Esophagus squamous epithelium (tissue), 5 donors: ENCODE measurements at regions not wholly inside any gene's neighbourhood (a gene's known extent, or its start where the extent isn't known, plus 50 kb on each side); places are given as distances from the start of the nearest gene placed in this dataset.

ENCODE experiments used
- DNase-seq: peaks from one replicate; lab custom pipeline; 2025; lab: John Stamatoyannopoulos, UW
- H3K27ac ChIP-seq, 4 donors: fragments of 200-600 bp; sonication (generic); one replicate each; pipeline ENCODE4 v1.5.1; 2016 to 2019; ENCODE audit warnings: mild to moderate bottlenecking in 1 of 4
- H3K27me3 ChIP-seq, 4 donors: fragments of 200-600 bp; sonication (generic); 1 replicate in 3 of 4; 2 replicates in 1 of 4; pipeline versions ENCODE4 v1.5.1 to v1.6.0; 2017 to 2021; ENCODE audit warnings: antibody characterized with exemption in 1 of 4
- H3K36me3 ChIP-seq, 3 donors: fragments of 200-600 bp; sonication (generic); one replicate each; pipeline ENCODE4 v1.5.1; 2016 to 2019
- H3K4me1 ChIP-seq, 3 donors: fragments of 200-600 bp; sonication (generic); one replicate each; pipeline ENCODE4 v1.5.1; 2017 to 2019
- H3K4me3 ChIP-seq, 4 donors: fragments of 200-600 bp; sonication (generic); 1 replicate in 3 of 4; 2 replicates in 1 of 4; pipeline ENCODE4 v1.5.1; 2016 to 2019; ENCODE audit warnings: mild to moderate bottlenecking in 2 of 4, moderate library complexity in 1 of 4
- H3K9me3 ChIP-seq, 3 donors: fragments of 200-600 bp; sonication (generic); one replicate each; pipeline ENCODE4 v1.5.1; 2016 to 2019
- CTCF ChIP-seq, 6 experiments: fragments of 450-650 bp in 4 of 6; fragments of 200-600 bp in 2 of 6; sonication (generic) in 2 of 6; IDR thresholded peaks; one replicate each; pipeline ENCODE4 v1.5.1; 2016 to 2019; ENCODE audit warnings: antibody characterized with exemption in 6 of 6, mild to moderate bottlenecking in 4 of 6, moderate library complexity in 4 of 6
- POLR2A ChIP-seq, 4 donors: fragments of 450-650 bp; IDR thresholded peaks; one replicate each; pipeline ENCODE4 v1.6.1; 2017; ENCODE audit warnings: antibody characterized with exemption in 4 of 4, mild to moderate bottlenecking in 4 of 4, moderate library complexity in 3 of 4
- WGBS, 2 donors: methylation state at CpG; one replicate each; pipeline ENCODE4 v1.1.5; 2018; 5-methylcytosine and 5-hydroxymethylcytosine counted together
- intact Hi-C: fragments of 100-400 bp; cut with DNase I; formaldehyde crosslinking; loops from one replicate; pipeline ENCODE4 v1.15.0; 2022
- donor health status: DM: yes; HTN: yes; CAD: no.

DNA sequence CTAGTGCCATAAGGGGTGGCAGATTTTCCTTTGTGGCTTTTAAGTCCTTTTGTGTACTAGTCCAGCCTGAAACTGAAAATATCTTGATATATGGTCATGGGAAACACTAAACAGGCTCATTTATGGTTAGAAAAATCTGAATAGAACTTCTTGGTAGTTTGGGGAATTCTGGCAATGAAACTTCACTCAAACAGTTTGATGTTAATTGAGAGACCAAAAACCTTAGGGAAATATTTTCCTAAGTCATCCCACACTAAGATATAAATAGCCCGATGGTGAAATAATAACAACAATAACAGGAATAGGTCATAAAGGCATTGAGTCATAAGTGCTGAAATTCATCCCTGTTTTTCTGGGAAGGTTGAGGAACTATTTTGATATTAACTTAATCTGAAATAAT is 146.2 kb upstream of the SMLR1 start:
- Histone ChIP-seq H3K27me3 (no peaks in the 10 kb centered on the region), H3K4me1 (peaks cover 0 to 20% (median 4%) of the 10 kb centered on the region in 3 donors), H3K27ac (peak overlapping the region in 3 of 4 donors; percentile 50 to 72 (median 54)), H3K36me3 (no peaks in the 10 kb centered on the region), H3K4me3 (no peak overlapping the region), H3K9me3 (peaks cover 0 to 4% (median 0%) of the 10 kb centered on the region in 3 donors)
- intact Hi-C loops = no loop called here
- no peak for TF ChIP-seq CTCF (IDR thresholded peaks at IDR 0.05)
- no peak for TF ChIP-seq POLR2A (IDR thresholded peaks at IDR 0.05)
- DNase-seq = no peak
- WGBS, 2 donors = 19% methylated on average over 1 of the region's 1 CpG

DNA sequence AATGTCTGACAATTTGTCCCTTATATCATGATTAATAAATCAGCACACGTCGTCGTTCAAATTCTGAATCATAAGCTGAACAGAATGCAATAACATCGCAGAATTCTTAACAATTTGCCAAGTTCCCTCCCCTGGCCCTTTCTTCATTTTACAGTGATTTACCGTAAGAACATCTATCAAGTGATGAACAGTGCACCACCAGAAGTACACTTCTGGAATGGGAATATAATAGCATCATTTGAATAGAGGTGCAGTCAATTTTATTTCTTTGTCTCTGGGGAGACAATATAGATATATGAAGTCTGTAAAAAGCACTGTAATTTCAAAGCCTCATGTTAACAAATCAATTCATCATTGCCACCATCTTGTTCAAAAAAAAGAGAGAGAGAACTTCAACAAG is 145.1 kb upstream of the SMLR1 start:
- Histone ChIP-seq H3K27me3 (no peaks in the 10 kb centered on the region), H3K4me3 (no peak overlapping the region), H3K4me1 (peaks cover 0 to 20% (median 4%) of the 10 kb centered on the region in 3 donors), H3K27ac (no peak overlapping the region), H3K36me3 (no peaks in the 10 kb centered on the region), H3K9me3 (peaks cover 0 to 4% (median 0%) of the 10 kb centered on the region in 3 donors)
- intact Hi-C loops = no loop called here
- 89 to 90% methylated on average over 5 of the region's 5 CpGs for WGBS, 2 donors
- DNase-seq = no peak
- no peak for TF ChIP-seq POLR2A (IDR thresholded peaks at IDR 0.05)
- no peak for TF ChIP-seq CTCF (IDR thresholded peaks at IDR 0.05)

GRCh38 chr6:130683761-130684517 is 143.3 kb upstream of the SMLR1 start:
- Histone ChIP-seq H3K27ac (no peak overlapping the region), H3K27me3 (no peaks in the 10 kb centered on the region), H3K4me1 (peaks cover 0 to 20% (median 4%) of the 10 kb centered on the region in 3 donors), H3K4me3 (no peak overlapping the region), H3K36me3 (no peaks in the 10 kb centered on the region), H3K9me3 (no peaks in the 10 kb centered on the region)
- intact Hi-C loops = no loop called here
- no peak for DNase-seq
- TF ChIP-seq CTCF (IDR thresholded peaks at IDR 0.05) (no peak), POLR2A (IDR thresholded peaks at IDR 0.05) (no peak)
- 75 to 85% methylated on average over 6 to 7 of the region's 7 CpGs for WGBS, 2 donors

- Histone ChIP-seq H3K4me1 (peaks cover 0 to 2% (median 0%) of the 10 kb centered on the region in 3 donors), H3K27me3 (no peaks in the 10 kb centered on the region), H3K36me3 (no peaks in the 10 kb centered on the region), H3K9me3 (no peaks in the 10 kb centered on the region), H3K4me3 (no peak overlapping the region), H3K27ac (no peak overlapping the region)
- 71 to 85% methylated on average over 2 of the region's 2 CpGs for WGBS, 2 donors
- no peak for DNase-seq
- TF ChIP-seq CTCF (IDR thresholded peaks at IDR 0.05) (no peak), POLR2A (IDR thresholded peaks at IDR 0.05) (no peak)
- intact Hi-C loops = no loop called here
Observed at GRCh38 chr6:130692659-130693058, 134.5 kb upstream of the SMLR1 start.

DNA sequence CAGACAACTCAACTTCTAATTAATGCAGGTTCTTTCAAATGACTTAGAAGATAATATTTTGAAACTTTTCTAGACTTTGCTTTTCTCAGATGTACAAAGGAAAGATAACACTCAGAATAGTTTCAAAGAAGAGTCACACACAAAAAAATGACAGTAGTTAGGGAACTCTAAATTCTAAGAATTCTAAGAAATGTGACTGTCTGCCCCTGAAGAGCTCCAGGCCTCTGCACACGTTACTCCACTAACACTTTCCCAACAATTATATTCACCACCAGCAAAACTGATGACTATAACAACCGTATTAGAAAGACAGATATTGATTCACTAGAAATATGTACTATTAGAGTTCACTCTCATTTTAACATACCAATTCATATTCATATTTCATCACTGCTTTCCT is 133.3 kb upstream of the SMLR1 start:
- WGBS, 2 donors = 44 to 80% methylated on average over 2 of the region's 2 CpGs
- no peak overlapping the region for H3K4me3 ChIP-seq

More for the DNA sequence above, 133.3 kb upstream of the SMLR1 start:
- no peaks in the 10 kb centered on the region for H3K36me3 ChIP-seq
- H3K4me1 ChIP-seq = peaks cover 0 to 4% (median 0%) of the 10 kb centered on the region in 3 donors
- H3K27me3 ChIP-seq = no peaks in the 10 kb centered on the region
- intact Hi-C loops = no loop called here
- no peaks in the 10 kb centered on the region for H3K9me3 ChIP-seq
- TF ChIP-seq POLR2A (IDR thresholded peaks at IDR 0.05) (no peak), CTCF (IDR thresholded peaks at IDR 0.05) (no peak)
- no peak overlapping the region for H3K27ac ChIP-seq
- no peak for DNase-seq
